H9 (cell line): ENCODE measurements at regions not wholly inside any gene's neighbourhood (a gene's known extent, or its start where the extent isn't known, plus 50 kb on each side); places are given as distances from the start of the nearest gene placed in this dataset.

Source experiments
- DNase-seq: peaks from one replicate; pipeline ENCODE4 v3.0.0-alpha.2; 2017
- H2AFZ ChIP-seq: one replicate; pipeline ENCODE4 v1.6.1; 2013; ENCODE audit warnings: mild to moderate bottlenecking, low read length, control low read depth, moderate library complexity
- H2AK5ac ChIP-seq: 2 replicates; pipeline ENCODE4 v1.6.1; 2013; ENCODE audit warnings: low read length, control low read depth, mixed read lengths; ENCODE audit not compliant: insufficient read length
- H2BK120ac ChIP-seq: one replicate; pipeline ENCODE4 v1.6.1; 2013; ENCODE audit warnings: low read depth, mild to moderate bottlenecking, low read length, control low read depth, inconsistent platforms; ENCODE audit not compliant: poor library complexity, severe bottlenecking
- H2BK12ac ChIP-seq: 2 replicates; pipeline ENCODE4 v1.6.1; 2013; ENCODE audit warnings: low read length, control low read depth, mixed read lengths, low read depth; ENCODE audit not compliant: insufficient read length
- H2BK15ac ChIP-seq: 2 replicates; pipeline ENCODE4 v1.6.1; 2013; ENCODE audit warnings: low read depth, low read length, control low read depth
- H2BK20ac ChIP-seq: one replicate; pipeline ENCODE4 v1.6.1; 2013; ENCODE audit warnings: low read depth, mild to moderate bottlenecking, low read length, control low read depth, inconsistent platforms; ENCODE audit not compliant: poor library complexity, severe bottlenecking
- H2BK5ac ChIP-seq: 2 replicates; pipeline ENCODE4 v1.6.1; 2013; ENCODE audit warnings: low read length, control low read depth, mixed read lengths; ENCODE audit not compliant: insufficient read length
- H3K14ac ChIP-seq: 2 replicates; pipeline ENCODE4 v1.6.1; 2013; ENCODE audit warnings: low read length, control low read depth; ENCODE audit not compliant: insufficient read depth
- H3K18ac ChIP-seq: 2 replicates; pipeline ENCODE4 v1.6.1; 2013; ENCODE audit warnings: low read depth, mild to moderate bottlenecking, mixed read lengths, low read length, control low read depth; ENCODE audit not compliant: insufficient read length
- H3K23ac ChIP-seq: 2 replicates; pipeline ENCODE4 v1.6.1; 2013; ENCODE audit warnings: low read length, control low read depth, mixed read lengths, low read depth; ENCODE audit not compliant: insufficient read length
- H3K23me2 ChIP-seq: 2 replicates; pipeline ENCODE4 v1.6.1; 2013; ENCODE audit warnings: low read depth, mild to moderate bottlenecking, mixed read lengths, low read length, control low read depth; ENCODE audit not compliant: insufficient read length, poor library complexity, severe bottlenecking
- H3K27ac ChIP-seq: 2 replicates; pipeline ENCODE4 v1.5.1; 2013; ENCODE audit warnings: low read length, control low read depth, mixed read lengths, low read depth; ENCODE audit not compliant: insufficient read length
- H3K27me3 ChIP-seq: 2 replicates; pipeline ENCODE4 v1.6.1; 2013; ENCODE audit warnings: low read length, control low read depth, inconsistent platforms; ENCODE audit not compliant: insufficient read depth
- H3K4ac ChIP-seq: 2 replicates; pipeline ENCODE4 v1.6.1; 2013; ENCODE audit warnings: low read depth, mild to moderate bottlenecking, control low read depth, inconsistent platforms, low read length, moderate library complexity
- H3K4me1 ChIP-seq: 2 replicates; pipeline ENCODE4 v1.6.1; 2013; ENCODE audit warnings: low read length, control low read depth, inconsistent platforms; ENCODE audit not compliant: insufficient read depth
- H3K4me2 ChIP-seq: 2 replicates; pipeline ENCODE4 v1.6.1; 2013; ENCODE audit warnings: low read length, control low read depth, mixed read lengths; ENCODE audit not compliant: insufficient read length, insufficient read depth
- H3K56ac ChIP-seq: 2 replicates; pipeline ENCODE4 v1.6.1; 2013; ENCODE audit warnings: low read depth, mild to moderate bottlenecking, mixed read lengths, low read length, control low read depth; ENCODE audit not compliant: insufficient read length
- H3K79me1 ChIP-seq: 2 replicates; pipeline ENCODE4 v1.6.1; 2013; ENCODE audit warnings: low read depth, mild to moderate bottlenecking, moderate library complexity, low read length, control low read depth, inconsistent platforms; ENCODE audit not compliant: insufficient read depth, poor library complexity, severe bottlenecking
- H3K79me2 ChIP-seq: 2 replicates; pipeline ENCODE4 v1.6.1; 2013; ENCODE audit warnings: low read length, control low read depth, inconsistent platforms; ENCODE audit not compliant: insufficient read depth
- H3K9ac ChIP-seq: 2 replicates; pipeline ENCODE4 v1.6.1; 2013; ENCODE audit warnings: low read length, control low read depth, mixed read lengths; ENCODE audit not compliant: insufficient read length; ENCODE audit errors: extremely low read depth
- H3K9me3 ChIP-seq: one replicate; pipeline ENCODE4 v1.6.1; 2013; ENCODE audit warnings: low read depth, low read length, inconsistent platforms; ENCODE audit not compliant: control insufficient read depth
- H3T11ph ChIP-seq: one replicate; pipeline ENCODE4 v1.6.1; 2013; ENCODE audit warnings: mild to moderate bottlenecking, low read length, control low read depth, inconsistent platforms
- H4K20me1 ChIP-seq: one replicate; pipeline ENCODE4 v1.6.1; 2013; ENCODE audit not compliant: control insufficient read depth, insufficient read length, insufficient read depth
- H4K5ac ChIP-seq: 2 replicates; pipeline ENCODE4 v1.6.1; 2013; ENCODE audit warnings: low read depth, mild to moderate bottlenecking, mixed read lengths, low read length, control low read depth; ENCODE audit not compliant: insufficient read length
- H4K8ac ChIP-seq: replicated peaks from 2 replicates; pipeline ENCODE4 v1.6.1; 2013; ENCODE audit warnings: low read length, control low read depth, mixed read lengths, low read depth; ENCODE audit not compliant: insufficient read length
- H4K91ac ChIP-seq: 2 replicates; pipeline ENCODE4 v1.6.1; 2013; ENCODE audit warnings: low read depth, mild to moderate bottlenecking, moderate library complexity, mixed read lengths, low read length, control low read depth; ENCODE audit not compliant: insufficient read length
- H3K27ac Mint-ChIP-seq, 3 experiments: 2 replicates in 2 of 3; 3 replicates in 1 of 3; pipeline ENCODE4 v1.8.0; 2020 to 2021; ENCODE audit warnings: mixed read lengths in 3 of 3, mild to moderate bottlenecking in 1 of 3, moderate library complexity in 1 of 3
- H3K27me3 Mint-ChIP-seq: 2 replicates; pipeline ENCODE4 v1.8.0; 2021; ENCODE audit warnings: low read depth, mild to moderate bottlenecking, moderate library complexity, mixed read lengths
- H3K36me3 Mint-ChIP-seq, 3 experiments: 2 replicates in 2 of 3; 3 replicates in 1 of 3; pipeline ENCODE4 v1.8.0; 2020 to 2021; ENCODE audit warnings: low read depth in 3 of 3, mixed read lengths in 3 of 3; ENCODE audit not compliant: insufficient read depth in 1 of 3
- H3K4me1 Mint-ChIP-seq, 2 experiments: 2 replicates each; pipeline ENCODE4 v1.8.0; 2020; ENCODE audit warnings: mixed read lengths in 2 of 2
- H3K4me3 Mint-ChIP-seq, 2 experiments: 2 replicates in 1 of 2; 3 replicates in 1 of 2; pipeline ENCODE4 v1.8.0; 2020 to 2021; ENCODE audit warnings: mild to moderate bottlenecking in 2 of 2, mixed read lengths in 2 of 2, moderate library complexity in 1 of 2
- H3K9me3 Mint-ChIP-seq, 2 experiments: 2 replicates in 1 of 2; 3 replicates in 1 of 2; pipeline ENCODE4 v1.8.0; 2020; ENCODE audit warnings: mild to moderate bottlenecking in 2 of 2, mixed read lengths in 2 of 2, moderate library complexity in 1 of 2
- CTCF ChIP-seq: fragments of 200-600 bp; sonication (generic); conservative IDR thresholded peaks from 3 replicates; pipeline ENCODE4 v1.8.0; 2021; ENCODE audit warnings: antibody characterized with exemption, mild to moderate bottlenecking
- WGBS: extraction: QIAGEN DNeasy Blood & Tissue Kit; methylation state at CpG from one replicate; pipeline ENCODE4 v1.1.7; 2013; ENCODE audit warnings: missing lambda C conversion rate, low lambda C conversion rate, mixed read lengths; ENCODE audit not compliant: insufficient read length; ENCODE audit errors: extremely low coverage; 5-methylcytosine and 5-hydroxymethylcytosine counted together

- H3K27me3 ChIP-seq = no peaks in the 10 kb centered on the region
- H4K20me1 ChIP-seq = no peaks in the 10 kb centered on the region
- H3K9me3 Mint-ChIP-seq = no peaks in the 10 kb centered on the region
- no peak overlapping the region for H4K8ac ChIP-seq
- no peaks in the 10 kb centered on the region for H3K9me3 ChIP-seq
- H3K23ac ChIP-seq = no peak overlapping the region
- no peak overlapping the region for H2BK12ac ChIP-seq
- H2BK120ac ChIP-seq = no peak overlapping the region
- H3K56ac ChIP-seq = no peak overlapping the region
- H3K4me2 ChIP-seq = no peak overlapping the region
- no peak overlapping the region for H4K5ac ChIP-seq
- no peak overlapping the region; a peak in 1 of 7 replicates for H3K27ac Mint-ChIP-seq
- H3K36me3 Mint-ChIP-seq = no peaks in the 10 kb centered on the region
- H2AFZ ChIP-seq = no peak overlapping the region
- no peak overlapping the region for H3K4ac ChIP-seq
- H3K23me2 ChIP-seq = no peaks in the 10 kb centered on the region
- peaks cover 9% of the 10 kb centered on the region for H3K4me1 ChIP-seq
- H2AK5ac ChIP-seq = no peak overlapping the region
- H2BK15ac ChIP-seq = no peak overlapping the region
- DNase-seq = no peak
- no peak overlapping the region for H2BK5ac ChIP-seq
- no peaks in the 10 kb centered on the region for H3K79me1 ChIP-seq
- no peak for TF ChIP-seq CTCF
- H3K14ac ChIP-seq = no peak overlapping the region
- H3T11ph ChIP-seq = no peak overlapping the region
- no peak overlapping the region for H3K18ac ChIP-seq
- no peak overlapping the region for H3K9ac ChIP-seq
- peaks cover 37 to 41% of the 10 kb centered on the region in 2 experiments for H3K4me1 Mint-ChIP-seq
- WGBS = no CpG with 5 or more reads among the region's 3 CpGs
- H3K27me3 Mint-ChIP-seq = no peaks in the 10 kb centered on the region
- no peak overlapping the region for H3K27ac ChIP-seq
- no peak overlapping the region for H3K4me3 Mint-ChIP-seq
- no peaks in the 10 kb centered on the region for H3K79me2 ChIP-seq
- no peak overlapping the region for H4K91ac ChIP-seq
- H2BK20ac ChIP-seq = no peak overlapping the region
These were observed 56.8 kb downstream of the IZUMO3 start for GRCh38 chr9:24488896-24489295.
